ENCODE measurements at regions not wholly inside any gene's neighbourhood (a gene's known extent, or its start where the extent isn't known, plus 50 kb on each side); places are given as distances from the start of the nearest gene placed in this dataset.
"Not testable (repeated sequence)": the region's sequence is repeated elsewhere in the genome, so short reads cannot be mapped to it uniquely, and the experiment has no call there.

GRCh38 chr4:101696276-101697010 is 94.1 kb upstream of the BANK1 start:
- Mint-ChIP-seq H3K27ac (ENCODE audit: low read depth) (no peak overlapping the region), H3K36me3 (ENCODE audit: insufficient read depth) (no peaks in the 10 kb centered on the region), H3K4me1 (no peaks in the 10 kb centered on the region), H3K9me3 (no peaks in the 10 kb centered on the region), H3K27me3 (peaks cover 13% of the 10 kb centered on the region), H3K4me3 (no peak overlapping the region)
- DNase-seq (ENCODE audit: low spot score in 2 of 2) (no peak), ATAC-seq (replicated peaks; ENCODE audit: extremely low read depth, poor library complexity, severe bottlenecking) (no peak)

DNA sequence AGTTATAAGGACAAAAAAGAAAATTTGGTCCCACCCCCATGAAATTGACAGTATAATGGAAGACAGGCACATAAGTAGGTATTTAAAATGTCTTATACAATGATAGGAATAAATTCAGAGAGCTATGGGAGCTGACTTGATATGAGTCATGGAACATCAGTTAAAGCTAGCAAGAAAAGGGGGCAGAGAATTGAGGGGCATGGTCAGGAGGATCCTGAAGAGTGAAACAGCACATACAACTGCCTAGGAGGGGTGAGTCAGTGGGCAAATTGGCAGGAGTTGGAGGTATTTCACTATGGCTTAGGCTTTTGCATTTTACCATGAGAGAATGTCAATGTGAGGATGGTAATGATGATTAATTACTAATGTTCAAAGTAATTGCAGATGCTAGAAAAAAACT is 95.4 kb upstream of the BANK1 start:
- no peak overlapping the region for H3K27ac Mint-ChIP-seq (ENCODE audit: low read depth)
- H3K27me3 Mint-ChIP-seq, result peaks cover 25% of the 10 kb centered on the region
- H3K4me1 Mint-ChIP-seq, result no peaks in the 10 kb centered on the region
- no peak for ATAC-seq (replicated peaks; ENCODE audit: extremely low read depth, poor library complexity, severe bottlenecking)
- no peaks in the 10 kb centered on the region for H3K9me3 Mint-ChIP-seq
- no peak for DNase-seq (ENCODE audit: low spot score in 2 of 2)
- H3K36me3 Mint-ChIP-seq (ENCODE audit: insufficient read depth), result no peaks in the 10 kb centered on the region
- H3K4me3 Mint-ChIP-seq, result no peak overlapping the region

- ATAC-seq (replicated peaks; ENCODE audit: extremely low read depth, poor library complexity, severe bottlenecking); H3K4me3 Mint-ChIP-seq; DNase-seq (ENCODE audit: low spot score in 2 of 2); H3K27ac Mint-ChIP-seq (ENCODE audit: low read depth); H3K9me3 Mint-ChIP-seq; H3K36me3 Mint-ChIP-seq (ENCODE audit: insufficient read depth); H3K4me1 Mint-ChIP-seq: not testable (repeated sequence)
- peaks cover 31% of the 10 kb centered on the region for H3K27me3 Mint-ChIP-seq
These were observed 96.1 kb upstream of the BANK1 start for GRCh38 chr4:101694403-101694802.

DNA sequence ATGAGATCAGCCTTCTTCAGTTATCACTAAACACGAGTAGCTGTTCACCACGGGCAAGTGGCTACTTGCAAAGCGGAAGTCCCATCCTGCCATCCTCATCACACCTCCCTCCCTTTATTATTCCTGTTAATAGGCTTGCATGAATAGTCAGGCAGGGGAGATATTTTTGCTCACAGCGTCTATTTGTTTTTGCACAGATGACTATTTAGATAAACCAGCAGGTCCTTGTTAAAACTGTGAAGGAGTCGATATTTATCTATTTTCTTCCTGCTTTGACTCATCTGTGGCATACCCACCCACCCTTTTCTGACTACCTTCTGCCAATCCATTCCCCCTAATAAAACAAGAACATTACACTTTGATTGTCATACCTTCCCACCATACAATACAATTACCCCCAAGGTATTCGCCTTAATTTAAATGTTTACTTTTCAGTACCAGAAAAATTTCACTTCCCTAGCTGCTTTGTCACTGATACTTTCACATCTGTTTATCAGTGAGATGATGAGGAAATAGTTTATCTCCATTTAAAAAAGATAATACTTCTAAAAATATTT is 96.6 kb upstream of the BANK1 start:
- Mint-ChIP-seq H3K4me3 (no peak overlapping the region), H3K27me3 (peaks cover 31% of the 10 kb centered on the region), H3K9me3 (no peaks in the 10 kb centered on the region), H3K27ac (ENCODE audit: low read depth) (no peak overlapping the region), H3K36me3 (ENCODE audit: insufficient read depth) (no peaks in the 10 kb centered on the region), H3K4me1 (no peaks in the 10 kb centered on the region)
- ATAC-seq (replicated peaks; ENCODE audit: extremely low read depth, poor library complexity, severe bottlenecking) (no peak), DNase-seq (ENCODE audit: low spot score in 2 of 2) (no peak)

DNA sequence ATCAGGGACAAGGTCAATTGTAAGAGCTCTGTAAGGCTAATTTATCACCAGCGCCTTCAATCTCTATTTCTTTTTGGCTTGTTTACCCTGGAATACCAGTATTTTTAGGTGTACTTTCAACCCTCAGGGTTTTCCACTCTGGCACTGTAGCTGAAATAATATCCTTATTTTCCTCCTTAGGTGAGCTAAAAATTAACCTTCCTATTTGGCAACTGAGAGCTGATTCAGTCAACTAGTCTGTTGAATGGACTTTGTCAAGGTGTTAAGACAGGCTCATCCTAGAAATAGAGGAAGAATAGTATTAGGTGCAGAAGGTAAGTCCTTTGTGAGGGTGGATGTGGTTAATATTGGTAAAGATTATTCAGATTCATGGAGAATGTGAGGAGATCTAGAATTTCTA is 101.3 kb upstream of the BANK1 start:
- Mint-ChIP-seq H3K4me3 (no peak overlapping the region), H3K27ac (ENCODE audit: low read depth) (no peak overlapping the region), H3K27me3 (peaks cover 46% of the 10 kb centered on the region), H3K36me3 (ENCODE audit: insufficient read depth) (no peaks in the 10 kb centered on the region), H3K4me1 (no peaks in the 10 kb centered on the region), H3K9me3 (no peaks in the 10 kb centered on the region)
- no peak for ATAC-seq (replicated peaks; ENCODE audit: extremely low read depth, poor library complexity, severe bottlenecking)
- DNase-seq (ENCODE audit: low spot score in 2 of 2), result no peak

- Mint-ChIP-seq H3K4me1 (no peaks in the 10 kb centered on the region), H3K27ac (ENCODE audit: low read depth) (no peak overlapping the region), H3K36me3 (ENCODE audit: insufficient read depth) (no peaks in the 10 kb centered on the region), H3K9me3 (no peaks in the 10 kb centered on the region), H3K4me3 (no peak overlapping the region), H3K27me3 (peaks cover 40% of the 10 kb centered on the region)
- no peak for ATAC-seq (replicated peaks; ENCODE audit: extremely low read depth, poor library complexity, severe bottlenecking)
- no peak for DNase-seq (ENCODE audit: low spot score in 2 of 2)
These were observed 105.4 kb upstream of the BANK1 start for GRCh38 chr4:101685126-101685525.

DNA sequence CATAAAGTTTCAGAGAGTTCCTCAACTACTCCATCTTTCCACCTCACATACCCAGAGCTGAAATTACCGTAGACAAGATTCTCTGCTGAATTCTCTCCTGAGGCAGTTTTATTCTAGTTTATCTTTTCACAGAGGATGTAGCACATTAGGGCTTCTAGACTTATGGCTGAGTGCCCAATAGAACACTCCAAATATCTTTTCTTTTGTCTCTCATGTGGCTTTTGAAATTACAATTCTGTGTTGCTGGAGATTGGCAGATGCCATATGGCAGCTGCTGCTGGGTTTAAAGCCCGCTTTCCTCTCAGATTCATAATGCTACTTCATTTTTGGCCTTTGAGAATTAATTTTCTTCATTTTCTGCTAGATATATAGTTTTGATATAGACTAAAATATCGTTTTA is 107.6 kb upstream of the BANK1 start:
- H3K4me1 Mint-ChIP-seq, result no peaks in the 10 kb centered on the region
- DNase-seq (ENCODE audit: low spot score in 2 of 2) (no peak), ATAC-seq (replicated peaks; ENCODE audit: extremely low read depth, poor library complexity, severe bottlenecking) (no peak)
- no peak overlapping the region for H3K4me3 Mint-ChIP-seq
- no peak overlapping the region for H3K27ac Mint-ChIP-seq (ENCODE audit: low read depth)
- no peaks in the 10 kb centered on the region for H3K9me3 Mint-ChIP-seq
- H3K36me3 Mint-ChIP-seq (ENCODE audit: insufficient read depth), result no peaks in the 10 kb centered on the region
- H3K27me3 Mint-ChIP-seq, result peaks cover 34% of the 10 kb centered on the region

- H3K4me1 Mint-ChIP-seq, result no peaks in the 10 kb centered on the region
- ATAC-seq (replicated peaks; ENCODE audit: extremely low read depth, poor library complexity, severe bottlenecking) (no peak), DNase-seq (ENCODE audit: low spot score in 2 of 2) (no peak)
- H3K4me3 Mint-ChIP-seq, result no peak overlapping the region
- H3K27me3 Mint-ChIP-seq, result peaks cover 15% of the 10 kb centered on the region
- H3K27ac Mint-ChIP-seq (ENCODE audit: low read depth), result no peak overlapping the region
- no peaks in the 10 kb centered on the region for H3K9me3 Mint-ChIP-seq
- H3K36me3 Mint-ChIP-seq (ENCODE audit: insufficient read depth), result no peaks in the 10 kb centered on the region
These were observed 112.3 kb upstream of the BANK1 start for GRCh38 chr4:101678180-101678579.

GRCh38 chr4:101670897-101671296 is 119.6 kb upstream of the BANK1 start:
- H3K4me3 Mint-ChIP-seq, result no peak overlapping the region
- no peaks in the 10 kb centered on the region for H3K9me3 Mint-ChIP-seq
- H3K27ac Mint-ChIP-seq (ENCODE audit: low read depth), result no peak overlapping the region
- H3K4me1 Mint-ChIP-seq, result no peaks in the 10 kb centered on the region
- DNase-seq (ENCODE audit: low spot score in 2 of 2) (no peak), ATAC-seq (replicated peaks; ENCODE audit: extremely low read depth, poor library complexity, severe bottlenecking) (no peak)
- H3K27me3 Mint-ChIP-seq, result peaks cover 12% of the 10 kb centered on the region
- H3K36me3 Mint-ChIP-seq (ENCODE audit: insufficient read depth), result no peaks in the 10 kb centered on the region

DNA sequence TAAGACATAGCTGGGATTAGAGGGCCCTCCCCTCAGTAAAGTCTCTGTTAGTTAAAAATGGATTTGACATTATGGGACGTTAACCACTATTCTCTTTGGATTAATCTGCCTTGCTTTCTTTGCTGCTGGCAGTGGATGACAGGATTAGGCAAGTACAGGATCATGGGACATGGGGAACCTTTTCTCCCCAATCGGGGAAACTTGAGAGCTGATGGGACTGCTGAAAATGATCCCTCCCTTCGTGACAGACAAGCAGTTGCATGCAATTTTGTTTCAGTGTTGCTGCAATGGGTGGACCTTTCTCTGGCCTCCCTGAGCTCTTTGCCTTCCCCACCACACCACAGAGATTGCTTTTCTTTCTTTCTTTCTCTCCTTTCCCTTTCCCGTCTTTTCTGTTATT is 120.2 kb upstream of the BANK1 start:
- Mint-ChIP-seq H3K36me3 (ENCODE audit: insufficient read depth) (no peaks in the 10 kb centered on the region), H3K27me3 (peaks cover 12% of the 10 kb centered on the region), H3K4me3 (no peak overlapping the region), H3K4me1 (no peaks in the 10 kb centered on the region), H3K9me3 (no peaks in the 10 kb centered on the region), H3K27ac (ENCODE audit: low read depth) (no peak overlapping the region)
- no peak for DNase-seq (ENCODE audit: low spot score in 2 of 2)
- no peak for ATAC-seq (replicated peaks; ENCODE audit: extremely low read depth, poor library complexity, severe bottlenecking)

DNA sequence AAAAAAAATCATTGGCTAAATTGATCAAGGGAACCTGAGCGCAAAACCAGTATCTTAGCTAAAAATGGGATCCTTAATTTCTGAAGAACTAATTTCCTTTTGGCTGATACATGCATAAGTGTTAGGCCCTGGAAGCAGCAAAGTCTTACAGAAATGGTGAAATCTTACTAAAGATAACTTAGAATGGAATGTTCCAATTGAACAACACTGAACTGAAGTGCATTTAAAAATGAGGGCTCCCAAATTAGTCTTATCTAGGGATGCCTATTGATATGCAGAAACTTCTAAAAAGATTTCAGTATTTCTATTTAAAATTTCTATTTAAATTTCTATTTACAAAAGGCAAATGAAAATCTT is 120.7 kb upstream of the BANK1 start:
- no peak for DNase-seq (ENCODE audit: low spot score in 2 of 2)
- H3K27me3 Mint-ChIP-seq, result peaks cover 12% of the 10 kb centered on the region
- H3K27ac Mint-ChIP-seq (ENCODE audit: low read depth), result no peak overlapping the region
- H3K36me3 Mint-ChIP-seq (ENCODE audit: insufficient read depth), result no peaks in the 10 kb centered on the region
- H3K4me1 Mint-ChIP-seq, result no peaks in the 10 kb centered on the region
- no peak overlapping the region for H3K4me3 Mint-ChIP-seq
- no peaks in the 10 kb centered on the region for H3K9me3 Mint-ChIP-seq
- no peak for ATAC-seq (replicated peaks; ENCODE audit: extremely low read depth, poor library complexity, severe bottlenecking)

DNA sequence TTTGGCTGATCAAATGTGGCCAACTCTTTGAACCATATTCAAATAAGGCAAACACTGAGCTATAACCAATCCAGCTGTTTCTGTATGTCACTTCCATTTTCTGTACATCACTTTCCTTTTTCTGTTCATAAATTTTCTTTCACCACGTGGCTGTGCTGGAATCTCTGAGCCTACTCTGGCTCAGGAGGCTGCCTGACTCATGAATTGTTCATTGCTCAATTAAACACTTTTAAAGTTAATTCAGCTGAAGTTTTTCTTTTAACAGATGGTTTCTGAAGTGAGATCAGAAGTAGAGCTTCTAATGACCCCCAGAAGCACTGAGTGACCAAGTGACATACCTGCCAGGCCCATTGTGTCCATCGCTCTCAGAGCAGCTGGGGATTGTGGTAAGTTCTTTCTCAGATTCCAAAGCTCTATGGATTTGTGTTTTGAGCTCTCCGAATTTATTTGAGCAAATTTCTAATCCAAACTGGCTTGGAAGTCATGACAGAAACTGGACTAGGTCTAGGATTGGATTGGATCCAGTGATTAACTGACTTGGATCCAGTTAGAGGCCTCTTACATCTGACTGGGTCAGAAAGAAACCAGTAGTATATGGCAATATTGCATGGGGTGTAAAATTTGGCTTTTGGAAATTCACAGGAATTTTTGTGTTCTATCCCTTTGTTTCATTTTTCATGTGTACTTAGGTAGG is 121.2 kb upstream of the BANK1 start:
- Mint-ChIP-seq H3K36me3 (ENCODE audit: insufficient read depth) (no peaks in the 10 kb centered on the region), H3K4me3 (no peak overlapping the region), H3K27me3 (peaks cover 12% of the 10 kb centered on the region), H3K27ac (ENCODE audit: low read depth) (no peak overlapping the region), H3K4me1 (no peaks in the 10 kb centered on the region), H3K9me3 (no peaks in the 10 kb centered on the region)
- ATAC-seq (replicated peaks; ENCODE audit: extremely low read depth, poor library complexity, severe bottlenecking) (no peak), DNase-seq (ENCODE audit: low spot score in 2 of 2) (no peak)

- no peak for DNase-seq (ENCODE audit: low spot score in 2 of 2)
- Mint-ChIP-seq H3K4me3 (no peak overlapping the region), H3K9me3 (no peaks in the 10 kb centered on the region)
These were observed 123.2 kb upstream of the BANK1 start for GRCh38 chr4:101667348-101667747.

More at GRCh38 chr4:101667348-101667747, 123.2 kb upstream of the BANK1 start:
- no peaks in the 10 kb centered on the region for H3K4me1 Mint-ChIP-seq
- H3K27me3 Mint-ChIP-seq, result peaks cover 12% of the 10 kb centered on the region
- ATAC-seq (replicated peaks; ENCODE audit: extremely low read depth, poor library complexity, severe bottlenecking), result no peak
- no peaks in the 10 kb centered on the region for H3K36me3 Mint-ChIP-seq (ENCODE audit: insufficient read depth)
- H3K27ac Mint-ChIP-seq (ENCODE audit: low read depth), result no peak overlapping the region

Data from central memory CD8-positive, alpha-beta T cell (primary cell).